Testis (tissue), 2 donors: ENCODE measurements at regions not wholly inside any gene's neighbourhood (a gene's known extent, or its start where the extent isn't known, plus 50 kb on each side); places are given as distances from the start of the nearest gene placed in this dataset.

ENCODE experiments used
- CTCF ChIP-seq, 3 experiments: fragments of 450-650 bp in 2 of 3; fragments of 200-600 bp in 1 of 3; sonication (generic) in 1 of 3; IDR thresholded peaks; one replicate each; pipeline ENCODE4 v1.5.1; 2016 to 2019; ENCODE audit warnings: antibody characterized with exemption in 3 of 3, mild to moderate bottlenecking in 2 of 3, moderate library complexity in 1 of 3
- POLR2A ChIP-seq: fragments of 450-650 bp; IDR thresholded peaks from one replicate; pipeline ENCODE4 v1.6.1; 2017; ENCODE audit warnings: antibody characterized with exemption, mild to moderate bottlenecking, moderate library complexity

GRCh38 chr9:99576002-99576401, 245.7 kb upstream of the NR4A3 start:
- TF ChIP-seq CTCF (IDR thresholded peaks at IDR 0.05) (no peak), POLR2A (no peak)
